GM12878 (cell line): ENCODE measurements at regions not wholly inside any gene's neighbourhood (a gene's known extent, or its start where the extent isn't known, plus 50 kb on each side); places are given as distances from the start of the nearest gene placed in this dataset.

Source experiments
- ATAC-seq: fragments of 200-7000 bp; cut with Tn5 transposase; 3 replicates; pipeline ENCODE4 v1.9.1; 2020; ENCODE audit warnings: mild to moderate bottlenecking, moderate library complexity
- BruUV-seq: library from RNA; stranded (reverse); fragments of 400-500 nt; replicated peaks from 2 replicates; lab custom pipeline; 2021; lab: Mats Ljungman, UMichigan
- CTCF ChIA-PET: fragments of 300-600 bp; sonication (Branson Sonifier 250); formaldehyde crosslinking; extraction: SDS; loops from one replicate; lab custom pipeline; 2021; ENCODE audit warnings: inconsistent platforms; lab: Yijun Ruan, JAX
- POLR2A ChIA-PET: fragments of 350-600 bp; formaldehyde crosslinking; extraction: SDS; loops from one replicate; lab custom pipeline; 2021; ENCODE audit warnings: inconsistent platforms; lab: Charles Lee
- RAD21 ChIA-PET: fragments of 300-600 bp; sonication (Branson Sonifier 250); formaldehyde crosslinking; loops from one replicate; lab custom pipeline; 2023; ENCODE audit warnings: antibody characterized with exemption; ENCODE audit not compliant: unreplicated experiment; lab: Charles Lee
- SMC1A ChIA-PET: fragments of 300-600 bp; sonication (Branson Sonifier 250); formaldehyde crosslinking; loops from one replicate; lab custom pipeline; 2023; ENCODE audit not compliant: unreplicated experiment, uncharacterized antibody; lab: Charles Lee
- DNase-seq: peaks from one replicate; pipeline ENCODE4 v3.0.0-alpha.2; 2011; ENCODE audit warnings: low read depth, low spot score
- FAIRE-seq: peaks from 3 replicates; lab custom pipeline; 2011; peaks lifted over from hg19 to GRCh38; lab: Jason Lieb, UNC
- H2AFZ ChIP-seq: 2 replicates; pipeline ENCODE4 v1.6.0; 2011; ENCODE audit warnings: low read depth, low read length, control low read depth; ENCODE audit not compliant: control insufficient read depth
- H3K27ac ChIP-seq: 2 replicates; pipeline ENCODE4 v1.5.1; 2011; ENCODE audit warnings: control low read depth; ENCODE audit not compliant: control insufficient read depth, insufficient read depth
- H3K27me3 ChIP-seq, 2 experiments: replicated peaks in 1 of 2; 2 replicates each; pipeline versions ENCODE4 v1.6.0 to v1.6.1; 2011; ENCODE audit warnings: low read length in 1 of 2; ENCODE audit not compliant: control insufficient read depth in 2 of 2, insufficient read depth in 2 of 2
- H3K36me3 ChIP-seq, 2 experiments: 2 replicates each; pipeline ENCODE4 v1.5.1; 2011; ENCODE audit warnings: low read length in 1 of 2; ENCODE audit not compliant: control insufficient read depth in 2 of 2, insufficient read depth in 2 of 2
- H3K4me1 ChIP-seq: 2 replicates; pipeline ENCODE4 v1.6.1; 2011; ENCODE audit warnings: mild to moderate bottlenecking, low read length, moderate library complexity, mixed read lengths; ENCODE audit not compliant: control insufficient read depth, insufficient read depth
- H3K4me2 ChIP-seq: 2 replicates; pipeline ENCODE4 v1.6.0; 2011; ENCODE audit warnings: control low read depth; ENCODE audit not compliant: control insufficient read depth, insufficient read depth
- H3K4me3 ChIP-seq: fragments of 200-600 bp; sonication (generic); 2 replicates; pipeline ENCODE4 v1.5.1; 2016
- H3K79me2 ChIP-seq: 2 replicates; pipeline ENCODE4 v1.6.0; 2011; ENCODE audit warnings: low read length; ENCODE audit not compliant: control insufficient read depth, insufficient read depth
- H3K9ac ChIP-seq: 2 replicates; pipeline ENCODE4 v1.8.0; 2011; ENCODE audit warnings: low read length, control low read depth, mixed read lengths; ENCODE audit not compliant: control insufficient read depth, insufficient read depth
- H3K9me3 ChIP-seq: replicated peaks from 3 replicates; pipeline ENCODE4 v1.5.1; 2011; ENCODE audit warnings: mild to moderate bottlenecking, low read length; ENCODE audit not compliant: control insufficient read depth, insufficient read depth
- H4K20me1 ChIP-seq: 2 replicates; pipeline ENCODE4 v1.6.0; 2011; ENCODE audit not compliant: control insufficient read depth, insufficient read depth
- BACH1 ChIP-seq: fragments of 450-650 bp; IDR thresholded peaks from 2 replicates; pipeline ENCODE4 v1.6.1; 2017; ENCODE audit warnings: mild to moderate bottlenecking, borderline replicate concordance
- CBX5 ChIP-seq: sonication (generic); IDR thresholded peaks from 2 replicates; pipeline ENCODE4 v1.6.1; 2016; ENCODE audit warnings: low read depth, moderate library complexity, mild to moderate bottlenecking, inconsistent platforms
- E2F4 ChIP-seq: IDR thresholded peaks from 2 replicates; pipeline ENCODE4 v1.6.1; 2012; ENCODE audit warnings: low read depth, low read length, improper control_type of control experiment
- EP300 ChIP-seq, 2 experiments: fragments of 150-350 bp in 1 of 2; IDR thresholded peaks; 2 replicates each; pipeline ENCODE4 v1.6.1; 2011 to 2012; ENCODE audit warnings: low read depth in 2 of 2, low read length in 2 of 2, borderline replicate concordance in 1 of 2, improper control_type of control experiment in 1 of 2, inconsistent platforms in 1 of 2; ENCODE audit not compliant: control insufficient read depth in 1 of 2
- FOXK2 ChIP-seq: fragments of 450-650 bp; IDR thresholded peaks from 2 replicates; pipeline ENCODE4 v1.6.1; 2017; ENCODE audit warnings: mild to moderate bottlenecking, moderate library complexity
- MTA2 ChIP-seq: fragments of 450-650 bp; IDR thresholded peaks from 2 replicates; pipeline ENCODE4 v1.6.1; 2016; ENCODE audit warnings: low read depth, mild to moderate bottlenecking, moderate library complexity
- NFXL1 ChIP-seq: fragments of 450-650 bp; IDR thresholded peaks from 2 replicates; pipeline ENCODE4 v1.6.1; 2017; ENCODE audit warnings: antibody characterized with exemption, mild to moderate bottlenecking, borderline replicate concordance
- NR2C2 ChIP-seq: IDR thresholded peaks from 2 replicates; pipeline ENCODE4 v1.6.1; 2011; ENCODE audit warnings: borderline replicate concordance, low read depth; ENCODE audit not compliant: control insufficient read depth, insufficient read length
- NR2F1 ChIP-seq: fragments of 450-650 bp; conservative IDR thresholded peaks from 2 replicates; pipeline ENCODE4 v1.6.1; 2017; ENCODE audit warnings: mild to moderate bottlenecking
- SIX5 ChIP-seq: IDR thresholded peaks from 2 replicates; pipeline ENCODE4 v1.6.1; 2011; ENCODE audit warnings: mild to moderate bottlenecking, low read depth, low read length, moderate library complexity; ENCODE audit not compliant: severe bottlenecking
- SKIL ChIP-seq: fragments of 450-650 bp; IDR thresholded peaks from 2 replicates; pipeline ENCODE4 v1.6.1; 2017; ENCODE audit warnings: mild to moderate bottlenecking, low read depth, inconsistent platforms; ENCODE audit not compliant: poor library complexity, severe bottlenecking
- SP1 ChIP-seq: IDR thresholded peaks from one replicate; pipeline ENCODE4 v1.6.1; 2011; ENCODE audit warnings: low read depth, low read length
- TARDBP ChIP-seq: IDR thresholded peaks from 2 replicates; pipeline ENCODE4 v1.6.1; 2016; ENCODE audit warnings: borderline replicate concordance
- WGBS: methylation state at CpG from one replicate; pipeline ENCODE4 v1.1.6; 2016; ENCODE audit warnings: low lambda C conversion rate; ENCODE audit not compliant: insufficient replicate concordance, insufficient coverage; ENCODE audit errors: missing lambda C conversion rate; 5-methylcytosine and 5-hydroxymethylcytosine counted together
- in situ Hi-C: fragments of 300-500 bp; cut with MboI; formaldehyde crosslinking; loops from 9 replicates; pipeline ENCODE4 v1.14.3; 2018; ENCODE audit warnings: mixed read lengths
- intact Hi-C: fragments of 100-400 bp; cut with micrococcal nuclease; formaldehyde crosslinking; loops from one replicate; pipeline ENCODE4 v1.14.2; 2022; ENCODE audit not compliant: unreplicated experiment

- Histone ChIP-seq H3K9me3 (no peaks in the 10 kb centered on the region), H3K27me3 (no peaks in the 10 kb centered on the region), H2AFZ (no peak overlapping the region), H3K36me3 (no peaks in the 10 kb centered on the region), H3K4me3 (no peak overlapping the region), H3K4me2 (no peak overlapping the region), H3K79me2 (no peaks in the 10 kb centered on the region), H3K27ac (no peak overlapping the region), H3K9ac (no peak overlapping the region), H4K20me1 (no peaks in the 10 kb centered on the region), H3K4me1 (no peaks in the 10 kb centered on the region)
- in situ Hi-C loops (no loop called here), intact Hi-C loops (no loop called here)
- WGBS = 17% methylated on average over 4 of the region's 4 CpGs
- TF ChIP-seq TARDBP = no peak
- TF ChIP-seq BACH1 = no peak
- no peak for TF ChIP-seq SIX5
- no peak for TF ChIP-seq SKIL
- no peak for TF ChIP-seq EP300 (IDR thresholded peaks at IDR 0.05; ENCODE audit: borderline replicate concordance in 1 of 2, control insufficient read depth in 1 of 2, low read depth in 2 of 2, low read length in 2 of 2)
- no peak for TF ChIP-seq MTA2
- TF ChIP-seq NR2F1 = no peak
- TF ChIP-seq E2F4 = no peak
- TF ChIP-seq SP1 = no peak
- TF ChIP-seq NFXL1 = no peak
- TF ChIP-seq NR2C2 = no peak
- TF ChIP-seq FOXK2 = no peak
- no peak for TF ChIP-seq CBX5
- no peak for DNase-seq
- RAD21 ChIA-PET = no interaction called here
- CTCF ChIA-PET = no interaction called here
- BruUV-seq = no TSS peak
- FAIRE-seq = no peak
- SMC1A ChIA-PET = no interaction called here
- POLR2A ChIA-PET = no interaction called here
- no peak for ATAC-seq
Observed at GRCh38 chr15:96807361-96807760, 476.9 kb downstream of the NR2F2 start.
